ENCODE measurements at regions not wholly inside any gene's neighbourhood (a gene's known extent, or its start where the extent isn't known, plus 50 kb on each side); places are given as distances from the start of the nearest gene placed in this dataset.

DNA sequence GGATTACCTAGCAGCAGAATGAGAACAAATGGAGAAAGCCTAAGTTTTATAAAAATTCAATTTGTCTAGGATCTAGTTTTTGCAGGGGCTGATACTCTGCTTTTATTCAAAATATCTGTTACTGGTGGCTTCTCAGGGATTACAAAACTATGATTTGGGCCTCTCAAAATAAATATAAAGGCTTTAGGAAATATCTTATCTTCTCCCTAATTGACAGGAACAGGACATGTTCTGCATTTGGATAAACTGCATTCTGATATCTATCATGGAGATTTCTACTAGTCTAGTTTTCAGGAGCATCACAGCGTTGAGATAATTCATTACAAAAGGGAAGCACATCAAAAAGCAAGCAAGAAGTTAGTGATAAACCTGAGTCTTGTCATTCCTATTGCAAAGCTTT is 127.1 kb upstream of the ITGA1 start:
- FAIRE-seq (no peak), DNase-seq (ENCODE audit: low read depth) (no peak)
- Histone ChIP-seq H3K9me3 (ENCODE audit: insufficient read depth, low read depth, low read length) (no peaks in the 10 kb centered on the region), H4K20me1 (ENCODE audit: insufficient read depth, low read length) (no peaks in the 10 kb centered on the region), H3K9ac (ENCODE audit: low read length) (no peak overlapping the region), H3K27ac (ENCODE audit: low read depth, low read length) (no peak overlapping the region), H3K79me2 (ENCODE audit: insufficient read depth, low read length) (no peaks in the 10 kb centered on the region), H3K4me1 (ENCODE audit: insufficient read depth, low read length) (no peaks in the 10 kb centered on the region), H2AFZ (ENCODE audit: low read depth, low read length) (no peak overlapping the region), H3K36me3 (ENCODE audit: insufficient read depth, low read length) (no peaks in the 10 kb centered on the region), H3K4me3 (ENCODE audit: insufficient read depth, low read depth, low read length) (no peak overlapping the region), H3K4me2 (ENCODE audit: low read length) (no peak overlapping the region), H3K27me3 (ENCODE audit: insufficient read depth, low read length) (no peaks in the 10 kb centered on the region)
- Mint-ChIP-seq H3K27me3 (ENCODE audit: low read depth, unreplicated experiment) (no peaks in the 10 kb centered on the region), H3K9me3 (ENCODE audit: unreplicated experiment) (no peaks in the 10 kb centered on the region), H3K27ac (ENCODE audit: unreplicated experiment) (no peak overlapping the region), H3K4me1 (ENCODE audit: low read depth, unreplicated experiment) (no peaks in the 10 kb centered on the region), H3K4me3 (ENCODE audit: unreplicated experiment) (no peak overlapping the region), H3K36me3 (ENCODE audit: low read depth, unreplicated experiment) (no peaks in the 10 kb centered on the region)
- TF ChIP-seq, protein P1, sequence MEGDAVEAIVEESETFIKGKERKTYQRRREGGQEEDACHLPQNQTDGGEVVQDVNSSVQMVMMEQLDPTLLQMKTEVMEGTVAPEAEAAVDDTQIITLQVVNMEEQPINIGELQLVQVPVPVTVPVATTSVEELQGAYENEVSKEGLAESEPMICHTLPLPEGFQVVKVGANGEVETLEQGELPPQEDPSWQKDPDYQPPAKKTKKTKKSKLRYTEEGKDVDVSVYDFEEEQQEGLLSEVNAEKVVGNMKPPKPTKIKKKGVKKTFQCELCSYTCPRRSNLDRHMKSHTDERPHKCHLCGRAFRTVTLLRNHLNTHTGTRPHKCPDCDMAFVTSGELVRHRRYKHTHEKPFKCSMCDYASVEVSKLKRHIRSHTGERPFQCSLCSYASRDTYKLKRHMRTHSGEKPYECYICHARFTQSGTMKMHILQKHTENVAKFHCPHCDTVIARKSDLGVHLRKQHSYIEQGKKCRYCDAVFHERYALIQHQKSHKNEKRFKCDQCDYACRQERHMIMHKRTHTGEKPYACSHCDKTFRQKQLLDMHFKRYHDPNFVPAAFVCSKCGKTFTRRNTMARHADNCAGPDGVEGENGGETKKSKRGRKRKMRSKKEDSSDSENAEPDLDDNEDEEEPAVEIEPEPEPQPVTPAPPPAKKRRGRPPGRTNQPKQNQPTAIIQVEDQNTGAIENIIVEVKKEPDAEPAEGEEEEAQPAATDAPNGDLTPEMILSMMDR (IDR thresholded peaks at IDR 0.05; ENCODE audit: insufficient read depth, low read depth, low read length), result no peak
- TF ChIP-seq EZH2 (IDR thresholded peaks at IDR 0.05; ENCODE audit: insufficient read depth, low read length), result no peak

DNA sequence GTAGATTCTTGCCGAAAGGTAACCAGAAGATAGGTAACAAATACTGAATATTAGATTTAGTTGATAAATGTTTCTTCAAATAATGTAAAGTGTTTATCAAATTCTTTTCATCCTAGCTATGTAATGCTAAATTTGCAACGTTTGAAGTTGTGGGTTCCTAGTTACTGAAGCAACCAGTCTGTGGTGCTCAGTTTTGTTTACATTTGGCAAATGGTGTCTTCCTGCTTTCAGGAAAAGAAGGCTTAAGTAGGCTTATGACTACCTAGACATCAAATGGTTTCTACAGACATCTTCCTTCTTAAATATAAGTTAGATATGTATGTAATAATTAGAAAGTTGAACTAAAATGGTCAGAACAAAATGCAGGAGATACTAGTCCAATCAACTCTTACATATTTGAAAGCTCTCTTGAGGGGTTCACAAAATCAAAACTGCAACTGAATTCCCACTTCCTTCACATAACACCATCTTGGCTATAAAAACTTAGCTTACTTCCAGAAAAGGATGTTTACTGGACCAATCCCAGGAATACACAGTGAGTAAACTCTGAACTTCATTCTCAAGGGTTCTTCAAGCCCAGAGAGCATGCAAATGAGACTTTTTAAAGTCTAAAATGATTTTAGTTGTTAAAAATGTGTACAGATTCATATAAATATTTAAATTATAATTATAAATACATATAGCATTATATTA is 125.7 kb upstream of the ITGA1 start:
- DNase-seq (ENCODE audit: low read depth) (no peak), FAIRE-seq (no peak)
- TF ChIP-seq, protein P1 (IDR thresholded peaks at IDR 0.05; ENCODE audit: insufficient read depth, low read depth, low read length), result no peak
- TF ChIP-seq EZH2 (IDR thresholded peaks at IDR 0.05; ENCODE audit: insufficient read depth, low read length), result no peak
- no peak overlapping the region for H3K4me2 ChIP-seq (ENCODE audit: low read length)
- H2AFZ ChIP-seq (ENCODE audit: low read depth, low read length), result no peak overlapping the region
- H3K27me3 ChIP-seq (ENCODE audit: insufficient read depth, low read length), result no peaks in the 10 kb centered on the region
- no peaks in the 10 kb centered on the region for H3K36me3 ChIP-seq (ENCODE audit: insufficient read depth, low read length)
- H3K9me3 Mint-ChIP-seq (ENCODE audit: unreplicated experiment), result no peaks in the 10 kb centered on the region
- H3K36me3 Mint-ChIP-seq (ENCODE audit: low read depth, unreplicated experiment), result no peaks in the 10 kb centered on the region
- H3K9me3 ChIP-seq (ENCODE audit: insufficient read depth, low read depth, low read length), result no peaks in the 10 kb centered on the region
- H3K27ac Mint-ChIP-seq (ENCODE audit: unreplicated experiment), result no peak overlapping the region
- H3K4me3 Mint-ChIP-seq (ENCODE audit: unreplicated experiment), result no peak overlapping the region
- H3K27ac ChIP-seq (ENCODE audit: low read depth, low read length), result no peak overlapping the region
- H3K79me2 ChIP-seq (ENCODE audit: insufficient read depth, low read length), result no peaks in the 10 kb centered on the region
- H3K9ac ChIP-seq (ENCODE audit: low read length), result no peak overlapping the region
- H4K20me1 ChIP-seq (ENCODE audit: insufficient read depth, low read length), result no peaks in the 10 kb centered on the region
- H3K4me1 Mint-ChIP-seq (ENCODE audit: low read depth, unreplicated experiment), result no peaks in the 10 kb centered on the region
- no peaks in the 10 kb centered on the region for H3K4me1 ChIP-seq (ENCODE audit: insufficient read depth, low read length)
- no peaks in the 10 kb centered on the region for H3K27me3 Mint-ChIP-seq (ENCODE audit: low read depth, unreplicated experiment)
- no peak overlapping the region for H3K4me3 ChIP-seq (ENCODE audit: insufficient read depth, low read depth, low read length)

DNA sequence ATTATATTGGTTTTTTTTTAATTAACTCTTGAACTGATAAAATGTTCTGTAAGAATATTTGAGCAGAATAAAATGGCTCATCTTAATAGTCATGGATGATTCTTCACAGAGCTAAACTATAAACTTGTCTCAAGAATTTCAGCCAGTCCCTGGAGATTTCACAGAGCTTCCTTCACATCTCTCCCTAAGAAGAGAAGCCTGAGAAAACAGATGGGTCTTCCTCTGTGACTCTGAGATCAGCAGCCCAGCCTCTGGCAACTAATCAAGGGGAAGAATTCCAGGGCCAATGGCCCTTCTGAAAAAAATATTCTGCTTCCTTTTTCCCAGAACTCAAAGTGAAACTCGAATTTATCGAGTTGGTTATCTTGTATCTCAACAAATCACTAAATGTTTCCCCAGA is 122.2 kb upstream of the ITGA1 start:
- Histone ChIP-seq H4K20me1 (ENCODE audit: insufficient read depth, low read length) (no peaks in the 10 kb centered on the region), H2AFZ (ENCODE audit: low read depth, low read length) (no peak overlapping the region), H3K4me2 (ENCODE audit: low read length) (no peak overlapping the region), H3K27me3 (ENCODE audit: insufficient read depth, low read length) (peaks cover 4% of the 10 kb centered on the region), H3K36me3 (ENCODE audit: insufficient read depth, low read length) (no peaks in the 10 kb centered on the region), H3K79me2 (ENCODE audit: insufficient read depth, low read length) (no peaks in the 10 kb centered on the region), H3K9me3 (ENCODE audit: insufficient read depth, low read depth, low read length) (no peaks in the 10 kb centered on the region), H3K4me3 (ENCODE audit: insufficient read depth, low read depth, low read length) (no peak overlapping the region), H3K27ac (ENCODE audit: low read depth, low read length) (no peak overlapping the region), H3K4me1 (ENCODE audit: insufficient read depth, low read length) (no peaks in the 10 kb centered on the region), H3K9ac (ENCODE audit: low read length) (no peak overlapping the region)
- no peak overlapping the region for H3K27ac Mint-ChIP-seq (ENCODE audit: unreplicated experiment)
- no peaks in the 10 kb centered on the region for H3K9me3 Mint-ChIP-seq (ENCODE audit: unreplicated experiment)
- TF ChIP-seq, protein P1 (IDR thresholded peaks at IDR 0.05; ENCODE audit: insufficient read depth, low read depth, low read length), result no peak
- no peaks in the 10 kb centered on the region for H3K36me3 Mint-ChIP-seq (ENCODE audit: low read depth, unreplicated experiment)
- no peaks in the 10 kb centered on the region for H3K27me3 Mint-ChIP-seq (ENCODE audit: low read depth, unreplicated experiment)
- FAIRE-seq, result no peak
- DNase-seq (ENCODE audit: low read depth), result no peak
- no peak overlapping the region for H3K4me3 Mint-ChIP-seq (ENCODE audit: unreplicated experiment)
- no peaks in the 10 kb centered on the region for H3K4me1 Mint-ChIP-seq (ENCODE audit: low read depth, unreplicated experiment)
